ENCODE measurements at regions not wholly inside any gene's neighbourhood (a gene's known extent, or its start where the extent isn't known, plus 50 kb on each side); places are given as distances from the start of the nearest gene placed in this dataset.

DNA sequence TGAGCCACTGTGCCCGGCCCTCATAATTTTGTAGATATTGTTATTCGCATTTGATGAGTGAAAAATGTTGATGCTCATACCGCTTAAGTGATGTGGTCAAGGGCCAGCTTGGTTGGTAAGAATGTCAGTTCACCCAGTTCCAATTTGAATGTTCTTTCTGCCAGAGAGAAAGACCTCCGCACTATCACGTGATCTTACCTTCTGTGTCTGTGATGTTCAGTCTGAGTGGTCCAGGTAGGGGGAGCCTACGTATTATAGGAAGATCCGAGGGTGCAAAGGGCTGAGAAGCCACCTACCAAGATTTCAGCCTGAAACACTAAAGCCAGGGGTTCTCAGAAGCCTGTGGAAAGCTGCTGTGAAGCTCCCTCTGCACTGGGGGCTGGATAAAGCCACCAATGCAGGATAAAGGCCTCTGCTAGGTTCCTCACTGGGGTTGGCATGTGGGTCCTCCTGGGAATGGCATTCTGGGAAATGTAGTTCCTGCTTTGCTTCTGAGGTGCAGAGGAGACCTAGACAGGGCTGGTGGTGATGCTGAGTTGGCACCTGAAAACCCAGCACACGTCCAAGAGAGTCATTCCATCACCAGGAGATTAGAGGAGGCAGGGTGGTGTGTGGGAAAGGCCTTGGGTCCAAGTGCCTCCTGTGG lies 64.7 kb upstream of the AOAH start:
- TF ChIP-seq, protein P1, sequence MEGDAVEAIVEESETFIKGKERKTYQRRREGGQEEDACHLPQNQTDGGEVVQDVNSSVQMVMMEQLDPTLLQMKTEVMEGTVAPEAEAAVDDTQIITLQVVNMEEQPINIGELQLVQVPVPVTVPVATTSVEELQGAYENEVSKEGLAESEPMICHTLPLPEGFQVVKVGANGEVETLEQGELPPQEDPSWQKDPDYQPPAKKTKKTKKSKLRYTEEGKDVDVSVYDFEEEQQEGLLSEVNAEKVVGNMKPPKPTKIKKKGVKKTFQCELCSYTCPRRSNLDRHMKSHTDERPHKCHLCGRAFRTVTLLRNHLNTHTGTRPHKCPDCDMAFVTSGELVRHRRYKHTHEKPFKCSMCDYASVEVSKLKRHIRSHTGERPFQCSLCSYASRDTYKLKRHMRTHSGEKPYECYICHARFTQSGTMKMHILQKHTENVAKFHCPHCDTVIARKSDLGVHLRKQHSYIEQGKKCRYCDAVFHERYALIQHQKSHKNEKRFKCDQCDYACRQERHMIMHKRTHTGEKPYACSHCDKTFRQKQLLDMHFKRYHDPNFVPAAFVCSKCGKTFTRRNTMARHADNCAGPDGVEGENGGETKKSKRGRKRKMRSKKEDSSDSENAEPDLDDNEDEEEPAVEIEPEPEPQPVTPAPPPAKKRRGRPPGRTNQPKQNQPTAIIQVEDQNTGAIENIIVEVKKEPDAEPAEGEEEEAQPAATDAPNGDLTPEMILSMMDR (IDR thresholded peaks at IDR 0.05), result no peak
- TF ChIP-seq POLR2A (IDR thresholded peaks at IDR 0.05), result no peak

Measured in thyroid gland (tissue), 4 donors.